Epithelial cell of esophagus (primary cell): ENCODE measurements at regions not wholly inside any gene's neighbourhood (a gene's known extent, or its start where the extent isn't known, plus 50 kb on each side); places are given as distances from the start of the nearest gene placed in this dataset.

Experiments used
- DNase-seq: peaks from one replicate; pipeline ENCODE4 v3.0.0; 2010; ENCODE audit warnings: low read depth
- H3K4me3 ChIP-seq: 2 replicates; pipeline ENCODE4 v1.5.1; 2011; ENCODE audit warnings: mild to moderate bottlenecking, low read length, control low read depth
- TF ChIP-seq, protein P1 (sequence below): IDR thresholded peaks from 2 replicates; pipeline ENCODE4 v1.5.1; 2011; ENCODE audit warnings: low read depth, mild to moderate bottlenecking, low read length, control low read depth, inconsistent platforms; ENCODE audit not compliant: insufficient read depth; ENCODE audit errors: missing control alignments

DNA sequence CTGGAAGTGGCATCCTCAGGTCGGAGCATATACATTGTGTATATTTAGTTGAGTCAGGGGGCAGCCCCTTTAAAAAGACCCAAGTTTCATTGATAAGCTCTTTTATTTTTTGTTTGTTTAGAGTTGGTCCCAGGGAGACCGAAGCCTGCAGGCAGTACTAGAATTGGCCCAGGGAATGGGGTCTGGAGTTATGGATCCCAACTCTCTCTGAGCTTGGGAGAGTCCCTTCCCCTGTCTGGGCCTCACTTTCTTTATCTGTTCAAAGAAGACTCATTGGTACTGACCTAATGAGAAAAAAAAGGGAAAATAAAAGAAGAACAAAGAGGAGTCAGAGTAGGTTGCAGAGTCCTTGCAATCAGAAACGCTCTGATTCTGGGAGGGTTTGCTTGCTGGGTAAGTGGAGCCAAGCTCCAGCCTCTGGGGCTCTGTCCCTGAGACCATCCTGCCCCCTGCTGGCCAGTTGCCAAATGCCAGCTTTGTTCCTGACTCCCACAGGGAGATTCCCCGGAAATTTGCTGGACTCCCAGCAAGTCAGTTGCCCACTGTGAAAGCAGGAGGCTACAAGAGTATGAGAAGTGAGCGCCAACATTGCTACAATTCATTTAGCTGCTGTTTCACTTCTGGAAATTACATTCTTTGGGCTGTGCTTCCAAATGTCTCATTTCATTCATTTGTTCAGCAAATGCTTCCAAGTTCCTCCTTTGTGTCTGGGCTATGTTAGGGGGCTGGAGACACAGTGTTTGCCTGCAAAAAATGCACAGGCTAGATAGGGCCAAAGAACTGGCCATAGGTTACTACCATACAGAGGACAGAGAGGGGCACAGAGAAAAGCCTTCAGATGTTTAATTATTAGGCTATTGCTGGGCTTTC lies 156.2 kb downstream of the MELK start:
- peak; percentile 76 for DNase-seq
- TF ChIP-seq, protein P1, sequence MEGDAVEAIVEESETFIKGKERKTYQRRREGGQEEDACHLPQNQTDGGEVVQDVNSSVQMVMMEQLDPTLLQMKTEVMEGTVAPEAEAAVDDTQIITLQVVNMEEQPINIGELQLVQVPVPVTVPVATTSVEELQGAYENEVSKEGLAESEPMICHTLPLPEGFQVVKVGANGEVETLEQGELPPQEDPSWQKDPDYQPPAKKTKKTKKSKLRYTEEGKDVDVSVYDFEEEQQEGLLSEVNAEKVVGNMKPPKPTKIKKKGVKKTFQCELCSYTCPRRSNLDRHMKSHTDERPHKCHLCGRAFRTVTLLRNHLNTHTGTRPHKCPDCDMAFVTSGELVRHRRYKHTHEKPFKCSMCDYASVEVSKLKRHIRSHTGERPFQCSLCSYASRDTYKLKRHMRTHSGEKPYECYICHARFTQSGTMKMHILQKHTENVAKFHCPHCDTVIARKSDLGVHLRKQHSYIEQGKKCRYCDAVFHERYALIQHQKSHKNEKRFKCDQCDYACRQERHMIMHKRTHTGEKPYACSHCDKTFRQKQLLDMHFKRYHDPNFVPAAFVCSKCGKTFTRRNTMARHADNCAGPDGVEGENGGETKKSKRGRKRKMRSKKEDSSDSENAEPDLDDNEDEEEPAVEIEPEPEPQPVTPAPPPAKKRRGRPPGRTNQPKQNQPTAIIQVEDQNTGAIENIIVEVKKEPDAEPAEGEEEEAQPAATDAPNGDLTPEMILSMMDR: peak; percentile 75
- no peak overlapping the region for H3K4me3 ChIP-seq

DNA sequence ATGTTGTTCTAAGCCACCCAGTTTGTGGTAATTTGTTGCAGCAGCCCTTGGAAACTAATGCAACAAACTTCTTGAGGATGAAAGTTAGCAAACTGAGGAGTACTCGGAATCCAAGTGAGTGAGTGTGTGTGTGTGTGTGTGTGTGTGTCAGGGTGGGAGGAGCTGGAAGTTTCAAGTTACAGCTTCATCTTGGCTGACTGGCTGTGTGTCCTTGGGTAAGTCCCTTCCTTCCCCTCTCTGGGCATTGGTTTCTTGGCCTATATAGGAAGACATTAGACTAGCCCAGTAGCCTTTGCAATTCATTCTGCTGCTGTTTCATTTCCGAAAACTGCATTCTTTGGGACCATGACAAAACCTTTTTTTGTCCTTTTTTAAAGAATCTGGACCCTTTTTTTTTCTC lies 157.2 kb downstream of the MELK start:
- H3K4me3 ChIP-seq: no peak overlapping the region
- DNase-seq: peak; percentile 32

DNA sequence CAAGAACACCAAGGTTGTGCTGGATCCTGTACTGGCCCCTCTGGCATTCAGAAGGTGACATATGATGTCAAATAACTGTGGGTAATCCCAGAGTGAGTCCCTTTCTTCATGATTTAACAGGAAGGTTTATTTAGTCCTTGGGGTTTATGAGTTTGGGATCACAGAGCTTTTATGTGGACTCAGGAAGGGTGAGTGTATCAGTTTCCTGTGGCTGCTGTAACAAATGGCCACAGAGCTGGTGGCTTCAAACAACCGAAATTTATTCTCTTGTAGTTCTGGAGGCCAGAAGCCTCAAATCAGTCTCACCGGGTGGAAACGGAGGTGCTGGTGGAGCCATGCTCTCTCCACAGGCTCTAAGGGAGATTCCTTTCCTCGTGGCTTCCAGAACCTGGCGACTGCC lies 157.7 kb downstream of the MELK start:
- DNase-seq: no peak
- TF ChIP-seq, protein P1: no peak
- H3K4me3 ChIP-seq: no peak overlapping the region

More for the DNA sequence above, 157.2 kb downstream of the MELK start:
- TF ChIP-seq, protein P1: no peak

DNA sequence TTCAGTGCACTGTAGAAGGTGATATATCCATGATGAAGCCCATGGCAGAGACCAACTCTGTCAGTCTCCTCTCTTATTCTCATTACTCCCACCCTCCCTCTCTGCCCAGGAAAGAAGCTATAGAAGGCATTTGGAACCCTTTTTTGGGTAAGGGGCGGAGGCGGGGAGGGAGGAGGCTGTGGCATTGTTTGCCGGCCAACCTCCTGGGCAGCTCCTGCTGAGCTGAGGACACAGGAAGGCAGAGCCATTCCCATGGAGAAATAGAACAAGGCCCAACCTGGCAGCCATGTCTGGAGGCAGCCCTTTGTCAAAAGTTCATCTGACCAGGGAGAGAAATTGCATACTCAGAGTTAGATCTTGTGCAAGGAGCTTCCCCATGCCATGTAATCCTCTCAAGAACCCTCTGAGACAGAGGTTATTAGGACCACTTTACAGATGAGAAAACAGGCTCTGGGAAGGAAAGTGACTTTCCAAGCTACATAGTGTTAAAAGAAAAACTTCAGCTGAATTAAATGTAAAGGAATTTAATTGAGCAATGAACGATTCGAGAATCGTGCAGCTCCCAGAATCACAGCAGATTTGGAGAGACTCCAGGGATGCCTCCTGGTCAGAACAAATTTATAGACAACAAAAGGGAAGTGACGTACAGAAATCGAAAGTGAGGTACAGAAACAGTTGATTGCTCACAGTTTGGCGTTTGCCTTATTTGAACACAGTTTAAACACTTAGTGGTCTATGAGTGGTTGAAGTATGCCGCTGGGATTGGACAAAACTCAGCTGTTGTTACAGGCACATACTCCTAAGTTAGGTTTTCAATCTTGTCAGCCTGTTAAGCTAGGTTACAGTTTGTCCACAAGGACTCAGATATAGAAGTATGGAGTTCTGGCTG lies 158.6 kb downstream of the MELK start:
- TF ChIP-seq, protein P1: no peak

DNA sequence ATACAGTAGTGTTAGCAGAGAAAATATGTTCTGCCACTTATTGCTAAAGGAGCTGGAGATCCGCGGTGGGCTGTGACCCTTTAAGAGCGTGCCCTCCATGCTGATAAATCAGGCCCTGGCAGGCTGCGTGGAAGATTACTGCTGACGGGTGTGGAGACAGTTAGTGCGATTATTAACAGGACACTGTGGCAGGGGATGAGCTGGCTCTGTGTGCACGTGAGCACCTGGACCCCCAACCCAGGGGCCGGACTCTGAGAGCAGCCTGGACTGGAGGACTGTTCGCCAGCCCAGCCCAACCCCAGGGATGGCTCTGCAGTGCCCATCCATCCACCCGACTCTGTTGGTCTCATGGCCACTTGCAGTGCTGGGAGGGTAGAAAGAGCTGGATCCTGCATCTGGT lies 162.0 kb downstream of the MELK start:
- H3K4me3 ChIP-seq: no peak overlapping the region
- DNase-seq: no peak
- TF ChIP-seq, protein P1: no peak

More for the DNA sequence above, 158.6 kb downstream of the MELK start:
- DNase-seq: no peak
- no peak overlapping the region for H3K4me3 ChIP-seq

DNA sequence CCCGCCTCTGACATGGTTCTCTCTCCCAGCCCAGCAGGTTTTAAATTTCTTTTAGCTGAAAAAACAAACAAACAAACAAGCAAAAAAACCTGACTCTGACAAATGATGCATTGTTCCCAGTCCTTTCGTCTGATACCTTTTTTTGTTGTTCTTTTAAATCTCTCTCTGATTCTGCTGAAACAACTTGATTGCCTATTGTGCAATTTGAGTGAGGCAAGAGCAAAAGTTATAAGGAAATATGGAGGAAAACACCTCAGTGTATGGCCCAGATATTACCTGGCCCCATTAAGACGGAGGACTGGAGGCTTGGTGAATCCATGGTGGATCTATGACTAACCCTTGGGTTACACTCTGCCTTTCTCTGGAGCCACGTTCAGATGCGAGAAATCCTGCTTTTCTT lies 164.0 kb downstream of the MELK start:
- TF ChIP-seq, protein P1: no peak
- H3K4me3 ChIP-seq: no peak overlapping the region
- DNase-seq: no peak
